MM.1S (cell line): ENCODE measurements at regions not wholly inside any gene's neighbourhood (a gene's known extent, or its start where the extent isn't known, plus 50 kb on each side); places are given as distances from the start of the nearest gene placed in this dataset.

Source experiments
- DNase-seq: peaks from one replicate; pipeline ENCODE4 v3.0.0-alpha.2; 2015
- H2AFZ ChIP-seq: fragments of 300-600 bp; sonication (generic); 2 replicates; pipeline ENCODE4 v1.6.0; 2016; ENCODE audit warnings: antibody characterized with exemption, low read length
- H3F3A ChIP-seq: fragments of 300-600 bp; sonication (generic); 2 replicates; pipeline ENCODE4 v1.6.1; 2016; ENCODE audit warnings: mild to moderate bottlenecking, antibody characterized with exemption, low read length, moderate library complexity, mixed read lengths; ENCODE audit not compliant: insufficient read depth
- H3K27ac ChIP-seq: fragments of 300-600 bp; sonication (generic); 2 replicates; pipeline ENCODE4 v1.5.1; 2016; ENCODE audit warnings: mild to moderate bottlenecking, low read length
- H3K27me3 ChIP-seq: fragments of 300-600 bp; sonication (generic); replicated peaks from 2 replicates; pipeline ENCODE4 v1.6.0; 2016; ENCODE audit warnings: low read length; ENCODE audit not compliant: insufficient read depth
- H3K36me3 ChIP-seq: fragments of 300-600 bp; sonication (generic); replicated peaks from 2 replicates; pipeline ENCODE4 v1.6.1; 2016; ENCODE audit warnings: mild to moderate bottlenecking, low read length, mixed read lengths; ENCODE audit not compliant: insufficient read depth
- H3K4me1 ChIP-seq: fragments of 300-600 bp; sonication (generic); 2 replicates; pipeline ENCODE4 v1.6.1; 2016; ENCODE audit warnings: low read length, mixed read lengths
- H3K4me2 ChIP-seq: fragments of 300-600 bp; sonication (generic); 2 replicates; pipeline ENCODE4 v1.6.0; 2016; ENCODE audit warnings: low read depth, low read length
- H3K4me3 ChIP-seq: fragments of 300-600 bp; sonication (generic); 2 replicates; pipeline ENCODE4 v1.5.1; 2016; ENCODE audit warnings: low read length, mixed read lengths
- H3K79me2 ChIP-seq: fragments of 300-600 bp; sonication (generic); 2 replicates; pipeline ENCODE4 v1.6.1; 2016; ENCODE audit warnings: mixed run types, low read length, mixed read lengths
- H3K9ac ChIP-seq: fragments of 300-600 bp; sonication (generic); 2 replicates; pipeline ENCODE4 v1.6.1; 2016; ENCODE audit warnings: low read length, mixed read lengths
- H3K9me2 ChIP-seq: fragments of 300-600 bp; sonication (generic); replicated peaks from 2 replicates; pipeline ENCODE4 v1.6.1; 2016; ENCODE audit warnings: mild to moderate bottlenecking, low read length, mixed read lengths; ENCODE audit not compliant: insufficient read depth
- H3K9me3 ChIP-seq: fragments of 300-600 bp; sonication (generic); replicated peaks from 2 replicates; pipeline ENCODE4 v1.6.1; 2016; ENCODE audit warnings: mild to moderate bottlenecking, low read length, mixed read lengths; ENCODE audit not compliant: insufficient read depth
- H4K20me1 ChIP-seq: fragments of 300-600 bp; sonication (generic); 2 replicates; pipeline ENCODE4 v1.6.1; 2016; ENCODE audit warnings: mild to moderate bottlenecking, low read length, moderate library complexity, mixed read lengths; ENCODE audit not compliant: insufficient read depth
- EZH2 ChIP-seq: fragments of 300-600 bp; sonication (generic); optimal IDR thresholded peaks from 2 replicates; pipeline ENCODE3; 2017; ENCODE audit warnings: low read depth, mild to moderate bottlenecking, antibody characterized with exemption, low read length, mixed read lengths
- EZH2phosphoT487 ChIP-seq: fragments of 300-600 bp; sonication (generic); IDR thresholded peaks from 2 replicates; pipeline ENCODE4 v1.6.1; 2018; ENCODE audit warnings: antibody characterized with exemption, low read length
- TF ChIP-seq, protein P1 (sequence below): fragments of 300-600 bp; sonication (generic); IDR thresholded peaks from 2 replicates; pipeline ENCODE4 v1.5.1; 2016; ENCODE audit warnings: antibody characterized with exemption, low read length, mixed read lengths

- no peak overlapping the region for H3K4me2 ChIP-seq
- no peaks in the 10 kb centered on the region for H3K79me2 ChIP-seq
- no peak for DNase-seq
- H3K36me3 ChIP-seq = no peaks in the 10 kb centered on the region
- H3F3A ChIP-seq = peaks cover 4% of the 10 kb centered on the region; the same call in 1 of the 2 replicates
- no peak overlapping the region for H2AFZ ChIP-seq
- no peak overlapping the region for H3K9ac ChIP-seq
- no peaks in the 10 kb centered on the region for H4K20me1 ChIP-seq
- TF ChIP-seq, protein P1, sequence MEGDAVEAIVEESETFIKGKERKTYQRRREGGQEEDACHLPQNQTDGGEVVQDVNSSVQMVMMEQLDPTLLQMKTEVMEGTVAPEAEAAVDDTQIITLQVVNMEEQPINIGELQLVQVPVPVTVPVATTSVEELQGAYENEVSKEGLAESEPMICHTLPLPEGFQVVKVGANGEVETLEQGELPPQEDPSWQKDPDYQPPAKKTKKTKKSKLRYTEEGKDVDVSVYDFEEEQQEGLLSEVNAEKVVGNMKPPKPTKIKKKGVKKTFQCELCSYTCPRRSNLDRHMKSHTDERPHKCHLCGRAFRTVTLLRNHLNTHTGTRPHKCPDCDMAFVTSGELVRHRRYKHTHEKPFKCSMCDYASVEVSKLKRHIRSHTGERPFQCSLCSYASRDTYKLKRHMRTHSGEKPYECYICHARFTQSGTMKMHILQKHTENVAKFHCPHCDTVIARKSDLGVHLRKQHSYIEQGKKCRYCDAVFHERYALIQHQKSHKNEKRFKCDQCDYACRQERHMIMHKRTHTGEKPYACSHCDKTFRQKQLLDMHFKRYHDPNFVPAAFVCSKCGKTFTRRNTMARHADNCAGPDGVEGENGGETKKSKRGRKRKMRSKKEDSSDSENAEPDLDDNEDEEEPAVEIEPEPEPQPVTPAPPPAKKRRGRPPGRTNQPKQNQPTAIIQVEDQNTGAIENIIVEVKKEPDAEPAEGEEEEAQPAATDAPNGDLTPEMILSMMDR = no peak
- TF ChIP-seq EZH2phosphoT487 (no peak), EZH2 (no peak)
- no peaks in the 10 kb centered on the region for H3K4me1 ChIP-seq
- H3K9me3 ChIP-seq = no peaks in the 10 kb centered on the region
- H3K27ac ChIP-seq = no peak overlapping the region
- no peaks in the 10 kb centered on the region for H3K27me3 ChIP-seq
- no peak overlapping the region for H3K4me3 ChIP-seq
- H3K9me2 ChIP-seq = no peaks in the 10 kb centered on the region
Observed at GRCh38 chr5:104172976-104173375, 610.4 kb upstream of the NUDT12 start.

DNA sequence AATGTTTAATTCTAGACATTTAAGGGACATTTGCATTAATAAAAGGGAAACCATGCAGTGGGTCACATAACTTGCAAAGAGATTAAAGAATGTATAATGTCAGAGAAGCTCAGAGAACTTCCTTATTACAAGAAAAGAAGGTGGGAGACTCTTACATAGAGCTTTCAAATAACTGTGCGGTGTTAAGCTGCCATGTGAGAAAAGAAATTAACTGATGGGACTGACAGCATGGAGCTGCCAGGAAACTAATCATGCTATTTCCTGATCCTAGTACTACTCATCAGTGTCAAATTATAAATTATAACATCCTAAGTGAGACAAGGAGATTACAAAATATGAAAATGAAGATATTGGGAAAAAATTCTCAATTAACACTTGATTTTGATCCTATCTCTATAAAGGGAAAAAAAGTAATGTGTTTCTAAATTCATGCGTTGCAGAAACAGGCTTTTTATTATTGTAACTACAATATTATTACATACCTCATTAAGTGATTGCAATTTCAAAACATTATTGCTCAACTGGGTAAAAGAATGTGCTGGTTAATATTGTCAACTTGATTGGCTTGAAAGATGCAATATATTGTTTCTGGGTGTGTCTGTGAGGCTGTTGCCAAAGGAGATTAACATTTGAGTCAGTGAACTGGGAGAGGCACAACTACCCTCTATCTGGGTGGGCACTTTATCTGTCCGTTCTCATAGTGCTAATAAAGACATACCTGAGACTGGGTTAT is 609.5 kb upstream of the NUDT12 start:
- H3K9ac ChIP-seq = no peak overlapping the region
- DNase-seq = no peak
- TF ChIP-seq EZH2 (no peak), EZH2phosphoT487 (no peak)
- TF ChIP-seq, protein P1 = no peak

DNA sequence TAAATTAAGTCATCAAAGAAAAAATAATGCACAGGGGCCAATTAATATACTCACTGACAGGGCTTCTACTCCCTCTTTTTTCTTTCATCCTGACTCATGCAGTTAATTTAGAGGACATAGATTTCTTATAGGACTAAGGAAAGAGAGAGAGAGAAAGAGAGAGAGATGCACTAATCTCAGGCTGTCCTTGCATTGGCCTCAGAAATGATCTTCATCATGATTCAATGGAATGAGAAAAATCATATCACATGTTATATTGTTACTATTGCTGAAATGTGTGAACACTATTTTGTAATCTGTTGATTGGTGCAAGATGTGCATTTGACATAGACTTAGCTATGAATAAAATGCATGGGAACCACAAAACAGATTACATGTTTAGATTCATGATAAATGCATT is 608.3 kb upstream of the NUDT12 start:
- no peaks in the 10 kb centered on the region for H3K9me2 ChIP-seq
- TF ChIP-seq, protein P1 = no peak
- TF ChIP-seq EZH2phosphoT487 (no peak), EZH2 (no peak)

More for the DNA sequence above, 609.5 kb upstream of the NUDT12 start:
- no peaks in the 10 kb centered on the region for H3K27me3 ChIP-seq
- no peak overlapping the region for H3K4me3 ChIP-seq
- no peak overlapping the region for H2AFZ ChIP-seq
- no peaks in the 10 kb centered on the region for H3K36me3 ChIP-seq
- no peak overlapping the region for H3K4me2 ChIP-seq
- H3K79me2 ChIP-seq = no peaks in the 10 kb centered on the region
- no peaks in the 10 kb centered on the region for H3K9me3 ChIP-seq
- no peaks in the 10 kb centered on the region for H3K4me1 ChIP-seq
- H3F3A ChIP-seq = no peaks in the 10 kb centered on the region
- H4K20me1 ChIP-seq = no peaks in the 10 kb centered on the region
- H3K9me2 ChIP-seq = no peaks in the 10 kb centered on the region
- no peak overlapping the region for H3K27ac ChIP-seq

More for the DNA sequence above, 608.3 kb upstream of the NUDT12 start:
- Histone ChIP-seq H3K4me1 (no peaks in the 10 kb centered on the region), H2AFZ (no peak overlapping the region), H3K27me3 (no peaks in the 10 kb centered on the region), H3F3A (no peaks in the 10 kb centered on the region), H3K4me2 (no peak overlapping the region), H3K36me3 (no peaks in the 10 kb centered on the region), H3K27ac (no peak overlapping the region), H3K79me2 (no peaks in the 10 kb centered on the region), H3K9me3 (no peaks in the 10 kb centered on the region), H3K9ac (no peak overlapping the region), H3K4me3 (no peak overlapping the region), H4K20me1 (no peaks in the 10 kb centered on the region)
- DNase-seq = no peak
